CD4-positive, alpha-beta memory T cell (primary cell): ENCODE measurements at regions not wholly inside any gene's neighbourhood (a gene's known extent, or its start where the extent isn't known, plus 50 kb on each side); places are given as distances from the start of the nearest gene placed in this dataset.

Source experiments
- CTCF ChIA-PET: fragments of 350-600 bp; sonication (Branson Sonifier 250); formaldehyde crosslinking; loops from one replicate; lab custom pipeline; 2021; ENCODE audit warnings: inconsistent platforms; ENCODE audit not compliant: partially characterized antibody; lab: Charles Lee
- POLR2A ChIA-PET: fragments of 350-600 bp; sonication (Branson Sonifier 250); formaldehyde crosslinking; loops from one replicate; lab custom pipeline; 2021; ENCODE audit not compliant: partially characterized antibody; lab: Charles Lee
- DNase-seq, 5 donors: peaks; one replicate each; pipeline versions ENCODE4 v3.0.0 to v3.0.0-alpha.2; 2020 to 2022; ENCODE audit warnings: mixed read lengths in 1 of 5
- H3K27ac ChIP-seq: one replicate; pipeline ENCODE4 v1.7.0; 2013; ENCODE audit warnings: low read depth, low read length
- H3K27me3 ChIP-seq: 2 replicates; pipeline ENCODE4 v1.7.0; 2013; ENCODE audit warnings: mild to moderate bottlenecking, low read length, moderate library complexity; ENCODE audit not compliant: insufficient read depth
- H3K36me3 ChIP-seq: 2 replicates; pipeline ENCODE4 v1.7.0; 2013; ENCODE audit warnings: mild to moderate bottlenecking, low read length, moderate library complexity; ENCODE audit not compliant: insufficient read depth
- H3K4me1 ChIP-seq: 2 replicates; pipeline ENCODE4 v1.7.0; 2013; ENCODE audit warnings: mild to moderate bottlenecking, low read length, moderate library complexity; ENCODE audit not compliant: insufficient read depth
- H3K4me3 ChIP-seq, 2 donors: one replicate each; pipeline ENCODE4 v1.7.0; 2013; ENCODE audit warnings: low read length in 2 of 2, mild to moderate bottlenecking in 1 of 2
- H3K9me3 ChIP-seq, 2 donors: one replicate each; pipeline ENCODE4 v1.7.0; 2013; ENCODE audit warnings: low read length in 2 of 2, control low read depth in 1 of 2; ENCODE audit not compliant: control insufficient read depth in 1 of 2
- H3K27ac Mint-ChIP-seq, 7 donors: one replicate each; pipeline ENCODE4 v1.8.0; 2020 to 2021; ENCODE audit warnings: mixed read lengths in 7 of 7, mild to moderate bottlenecking in 6 of 7, inconsistent platforms in 3 of 7, moderate library complexity in 3 of 7
- H3K27me3 Mint-ChIP-seq, 2 donors: one replicate each; pipeline ENCODE4 v1.8.0; 2020 to 2021; ENCODE audit warnings: mixed read lengths in 2 of 2
- H3K36me3 Mint-ChIP-seq, 2 donors: one replicate each; pipeline ENCODE4 v1.8.0; 2020 to 2021; ENCODE audit warnings: mixed read lengths in 2 of 2, inconsistent platforms in 1 of 2, mild to moderate bottlenecking in 1 of 2
- H3K4me1 Mint-ChIP-seq, 4 donors: one replicate each; pipeline ENCODE4 v1.8.0; 2020 to 2021; ENCODE audit warnings: mixed read lengths in 4 of 4, mild to moderate bottlenecking in 1 of 4
- H3K4me3 Mint-ChIP-seq, 8 donors: one replicate each; pipeline ENCODE4 v1.8.0; 2020 to 2021; ENCODE audit warnings: mixed read lengths in 8 of 8, mild to moderate bottlenecking in 7 of 8, moderate library complexity in 6 of 8, inconsistent platforms in 3 of 8
- H3K9me3 Mint-ChIP-seq, 8 donors: one replicate each; pipeline ENCODE4 v1.8.0; 2020 to 2021; ENCODE audit warnings: mixed read lengths in 8 of 8, mild to moderate bottlenecking in 5 of 8, inconsistent platforms in 3 of 8, moderate library complexity in 1 of 8
- intact Hi-C: fragments of 100-400 bp; cut with micrococcal nuclease; formaldehyde crosslinking; loops from one replicate; pipeline ENCODE4 v1.15.1; 2023

GRCh38 chr6:6970851-6971250, 136.9 kb upstream of the RREB1 start:
- Histone ChIP-seq H3K4me3 (no peak overlapping the region), H3K36me3 (no peaks in the 10 kb centered on the region), H3K4me1 (no peaks in the 10 kb centered on the region), H3K9me3 (no peaks in the 10 kb centered on the region), H3K27me3 (no peaks in the 10 kb centered on the region), H3K27ac (no peak overlapping the region)
- H3K27me3 Mint-ChIP-seq = peaks cover 0 to 4% of the 10 kb centered on the region in 2 donors
- no peaks in the 10 kb centered on the region for H3K36me3 Mint-ChIP-seq
- no peaks in the 10 kb centered on the region for H3K9me3 Mint-ChIP-seq
- intact Hi-C loops = no loop called here
- DNase-seq = no peak
- no peak overlapping the region for H3K4me3 Mint-ChIP-seq
- no peaks in the 10 kb centered on the region for H3K4me1 Mint-ChIP-seq
- CTCF ChIA-PET = no interaction called here
- POLR2A ChIA-PET = no interaction called here
- no peak overlapping the region for H3K27ac Mint-ChIP-seq

DNA sequence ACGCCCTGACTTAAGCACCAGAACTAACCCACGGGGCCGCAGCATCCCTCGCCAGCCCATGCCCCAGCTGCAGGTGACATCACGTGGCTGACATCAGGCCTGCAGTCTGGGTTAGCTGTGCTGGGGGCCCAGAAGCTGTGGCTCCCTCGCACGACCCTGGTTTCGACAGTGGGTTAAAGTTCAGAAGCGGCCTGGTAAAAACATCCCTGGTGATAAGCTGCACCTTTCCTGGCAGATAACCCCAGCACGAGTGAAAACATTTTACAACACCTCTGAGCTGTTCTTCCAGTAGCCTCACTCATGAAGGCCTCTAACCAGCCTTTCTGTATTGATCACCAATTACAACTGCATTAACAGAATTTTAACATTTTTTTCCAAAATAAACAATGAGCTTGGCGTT, 136.4 kb upstream of the RREB1 start:
- Histone ChIP-seq H3K27me3 (no peaks in the 10 kb centered on the region), H3K4me3 (no peak overlapping the region), H3K36me3 (no peaks in the 10 kb centered on the region), H3K27ac (no peak overlapping the region), H3K4me1 (no peaks in the 10 kb centered on the region), H3K9me3 (no peaks in the 10 kb centered on the region)
- no peak overlapping the region for H3K27ac Mint-ChIP-seq
- no peaks in the 10 kb centered on the region for H3K4me1 Mint-ChIP-seq
- no peak overlapping the region for H3K4me3 Mint-ChIP-seq
- H3K27me3 Mint-ChIP-seq = peaks cover 0 to 4% of the 10 kb centered on the region in 2 donors
- intact Hi-C loops = no loop called here
- POLR2A ChIA-PET = no interaction called here
- no peaks in the 10 kb centered on the region for H3K36me3 Mint-ChIP-seq
- H3K9me3 Mint-ChIP-seq = no peaks in the 10 kb centered on the region
- CTCF ChIA-PET = no interaction called here
- DNase-seq = no peak

GRCh38 chr6:6972456-6972855, 135.3 kb upstream of the RREB1 start:
- Mint-ChIP-seq H3K4me3 (no peak overlapping the region), H3K4me1 (no peaks in the 10 kb centered on the region), H3K27me3 (peaks cover 0 to 4% of the 10 kb centered on the region in 2 donors), H3K27ac (peak overlapping the region in 1 of 7 donors; percentile 36), H3K36me3 (no peaks in the 10 kb centered on the region), H3K9me3 (no peaks in the 10 kb centered on the region)
- no peak overlapping the region for H3K4me3 ChIP-seq
- DNase-seq = no peak
- intact Hi-C loops = no loop called here
- POLR2A ChIA-PET = no interaction called here
- H3K4me1 ChIP-seq = no peaks in the 10 kb centered on the region
- no peak overlapping the region for H3K27ac ChIP-seq
- H3K27me3 ChIP-seq = no peaks in the 10 kb centered on the region
- H3K9me3 ChIP-seq = no peaks in the 10 kb centered on the region
- CTCF ChIA-PET = no interaction called here
- no peaks in the 10 kb centered on the region for H3K36me3 ChIP-seq

GRCh38 chr6:6973721-6974120, 134.0 kb upstream of the RREB1 start:
- Mint-ChIP-seq H3K27ac (no peak overlapping the region), H3K9me3 (no peaks in the 10 kb centered on the region), H3K4me3 (no peak overlapping the region), H3K4me1 (no peaks in the 10 kb centered on the region), H3K36me3 (no peaks in the 10 kb centered on the region), H3K27me3 (peaks cover 0 to 4% of the 10 kb centered on the region in 2 donors)
- intact Hi-C loops = no loop called here
- ChIA-PET CTCF (no interaction called here), POLR2A (no interaction called here)
- Histone ChIP-seq H3K4me3 (no peak overlapping the region), H3K4me1 (no peaks in the 10 kb centered on the region), H3K36me3 (no peaks in the 10 kb centered on the region), H3K27ac (no peak overlapping the region), H3K27me3 (no peaks in the 10 kb centered on the region), H3K9me3 (no peaks in the 10 kb centered on the region)
- no peak for DNase-seq

- ChIA-PET POLR2A (no interaction called here), CTCF (no interaction called here)
- no peaks in the 10 kb centered on the region for H3K27me3 Mint-ChIP-seq
- Histone ChIP-seq H3K4me3 (no peak overlapping the region), H3K4me1 (no peaks in the 10 kb centered on the region), H3K27ac (no peak overlapping the region), H3K27me3 (no peaks in the 10 kb centered on the region), H3K36me3 (no peaks in the 10 kb centered on the region), H3K9me3 (no peaks in the 10 kb centered on the region)
- no peak for DNase-seq
- no peaks in the 10 kb centered on the region for H3K36me3 Mint-ChIP-seq
- H3K9me3 Mint-ChIP-seq = no peaks in the 10 kb centered on the region
- H3K4me3 Mint-ChIP-seq = no peak overlapping the region
- H3K4me1 Mint-ChIP-seq = no peaks in the 10 kb centered on the region
- H3K27ac Mint-ChIP-seq = no peak overlapping the region
- intact Hi-C loops = no loop called here
These were observed 132.2 kb upstream of the RREB1 start for GRCh38 chr6:6975459-6976111.

DNA sequence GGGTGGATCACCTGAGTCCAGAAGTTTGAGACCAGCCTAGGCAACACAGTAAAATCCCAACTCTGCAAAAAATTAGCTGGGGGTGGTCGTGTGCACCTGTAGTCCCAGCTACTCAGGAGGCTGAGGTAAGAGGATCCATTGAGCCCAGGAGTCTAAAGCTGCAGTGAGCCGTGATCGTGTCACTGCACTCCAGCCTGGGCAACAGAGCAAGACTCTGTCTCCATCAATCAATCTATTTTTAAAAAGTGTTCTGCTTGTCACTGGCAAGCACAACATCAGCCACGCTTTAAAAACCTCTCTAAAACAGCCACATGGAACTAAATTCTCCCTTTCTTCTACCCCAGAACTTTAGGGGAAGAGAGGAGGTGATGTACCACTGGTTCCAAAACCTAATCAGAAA, 131.6 kb upstream of the RREB1 start:
- no peaks in the 10 kb centered on the region for H3K4me1 Mint-ChIP-seq
- Histone ChIP-seq H3K4me3 (no peak overlapping the region), H3K4me1 (no peaks in the 10 kb centered on the region), H3K27ac (no peak overlapping the region), H3K27me3 (no peaks in the 10 kb centered on the region), H3K36me3 (no peaks in the 10 kb centered on the region), H3K9me3 (no peaks in the 10 kb centered on the region)
- CTCF ChIA-PET = no interaction called here
- no peaks in the 10 kb centered on the region for H3K27me3 Mint-ChIP-seq
- H3K27ac Mint-ChIP-seq = no peak overlapping the region
- POLR2A ChIA-PET = no interaction called here
- intact Hi-C loops = no loop called here
- no peaks in the 10 kb centered on the region for H3K9me3 Mint-ChIP-seq
- no peaks in the 10 kb centered on the region for H3K36me3 Mint-ChIP-seq
- H3K4me3 Mint-ChIP-seq = no peak overlapping the region
- DNase-seq = no peak

DNA sequence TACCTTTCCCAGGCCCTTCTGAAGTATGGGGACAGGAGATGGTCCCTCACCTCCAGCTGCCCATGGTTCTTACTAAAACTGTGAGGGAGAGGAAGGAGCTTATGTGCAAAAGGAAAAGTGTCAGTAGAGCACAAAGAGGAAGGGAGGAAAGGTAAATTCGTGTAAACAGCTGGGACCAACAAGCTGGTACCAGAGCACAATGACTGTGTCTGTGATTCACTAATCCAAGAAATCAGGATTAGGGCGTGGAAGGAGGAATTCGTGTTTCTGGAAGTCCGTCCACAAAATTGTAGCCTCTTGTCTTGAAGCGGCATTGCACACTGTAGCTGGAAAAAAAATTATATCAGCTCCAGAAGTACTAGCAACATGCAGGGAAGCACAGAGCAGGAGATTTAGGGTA, 129.0 kb upstream of the RREB1 start:
- H3K36me3 ChIP-seq = no peaks in the 10 kb centered on the region
- Mint-ChIP-seq H3K4me1 (no peaks in the 10 kb centered on the region), H3K9me3 (no peaks in the 10 kb centered on the region), H3K4me3 (no peak overlapping the region), H3K27ac (no peak overlapping the region), H3K36me3 (no peaks in the 10 kb centered on the region), H3K27me3 (peaks cover 0 to 5% of the 10 kb centered on the region in 2 donors)
- H3K4me3 ChIP-seq = no peak overlapping the region
- DNase-seq = no peak
- CTCF ChIA-PET = no interaction called here
- no peaks in the 10 kb centered on the region for H3K27me3 ChIP-seq
- POLR2A ChIA-PET = no interaction called here
- no peaks in the 10 kb centered on the region for H3K9me3 ChIP-seq
- no peak overlapping the region for H3K27ac ChIP-seq
- intact Hi-C loops = no loop called here
- no peaks in the 10 kb centered on the region for H3K4me1 ChIP-seq
